HG03064 (cell line): ENCODE measurements at regions not wholly inside any gene's neighbourhood (a gene's known extent, or its start where the extent isn't known, plus 50 kb on each side); places are given as distances from the start of the nearest gene placed in this dataset.
"Not testable (repeated sequence)": the region's sequence is repeated elsewhere in the genome, so short reads cannot be mapped to it uniquely, and the experiment has no call there.

Experiments used
- ATAC-seq: cut with Tn5 transposase; IDR thresholded peaks from one replicate; pipeline ENCODE4 v1.9.1; 2021; ENCODE audit warnings: low read depth; ENCODE audit not compliant: unreplicated experiment

GRCh38 chr6:141528596-141528995, 604.1 kb upstream of the GJE1 start:
- ATAC-seq, result no peak

DNA sequence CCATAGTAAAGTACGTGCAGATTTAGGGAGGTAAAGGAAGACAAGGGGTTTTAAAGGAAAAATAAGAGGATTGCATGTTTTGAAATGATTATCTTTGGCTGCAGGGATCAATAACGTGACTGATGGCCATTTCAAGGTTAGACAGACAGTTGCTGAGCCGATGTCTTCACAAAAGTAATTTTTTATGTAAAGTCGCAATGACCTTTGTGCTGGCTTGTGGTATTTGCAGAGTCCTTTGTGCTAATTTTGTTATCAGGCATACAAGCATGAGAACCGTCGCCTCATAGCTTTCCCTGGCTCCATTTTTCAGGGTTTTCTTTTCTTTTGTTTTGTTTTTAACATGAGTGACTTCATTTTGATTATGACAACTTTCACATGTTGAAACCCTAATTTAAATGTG, 605.7 kb upstream of the GJE1 start:
- no peak for ATAC-seq

DNA sequence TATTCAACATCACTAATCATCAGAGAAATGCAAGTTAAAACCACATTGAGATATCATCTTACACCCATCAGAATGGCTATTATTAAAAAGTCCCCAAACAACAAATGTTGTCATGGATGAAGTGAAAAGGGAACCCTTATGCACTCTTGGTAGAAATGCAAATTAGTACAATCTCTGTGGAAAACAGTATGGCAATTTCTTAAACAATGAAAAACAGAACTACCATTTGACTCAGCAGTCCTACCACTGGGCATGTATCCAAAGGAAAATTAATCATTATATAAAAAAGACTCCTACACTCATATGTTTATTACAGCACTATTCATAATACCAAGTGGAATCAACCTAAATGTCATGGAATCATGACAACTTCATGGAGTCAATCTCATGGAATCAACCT, 611.3 kb upstream of the GJE1 start:
- no peak for ATAC-seq

DNA sequence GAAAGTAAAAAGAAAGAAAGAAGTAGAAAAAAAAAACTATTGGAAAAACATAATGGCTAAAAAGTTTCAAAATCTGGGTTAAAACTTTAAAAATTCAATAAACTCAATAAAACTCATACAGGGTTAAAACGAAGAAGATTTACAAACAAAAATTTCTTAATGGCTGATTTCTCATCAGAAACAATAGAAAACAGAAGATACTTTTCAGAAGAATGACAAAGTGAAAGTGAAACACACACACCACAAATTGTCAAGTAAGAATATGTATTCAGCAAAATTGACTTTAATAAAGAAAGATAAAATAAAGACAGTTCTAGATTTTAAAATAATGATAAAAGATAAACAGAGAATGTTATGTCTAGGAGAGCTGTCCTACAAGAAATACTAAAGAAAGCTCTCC, 618.9 kb upstream of the GJE1 start:
- ATAC-seq, result no peak

DNA sequence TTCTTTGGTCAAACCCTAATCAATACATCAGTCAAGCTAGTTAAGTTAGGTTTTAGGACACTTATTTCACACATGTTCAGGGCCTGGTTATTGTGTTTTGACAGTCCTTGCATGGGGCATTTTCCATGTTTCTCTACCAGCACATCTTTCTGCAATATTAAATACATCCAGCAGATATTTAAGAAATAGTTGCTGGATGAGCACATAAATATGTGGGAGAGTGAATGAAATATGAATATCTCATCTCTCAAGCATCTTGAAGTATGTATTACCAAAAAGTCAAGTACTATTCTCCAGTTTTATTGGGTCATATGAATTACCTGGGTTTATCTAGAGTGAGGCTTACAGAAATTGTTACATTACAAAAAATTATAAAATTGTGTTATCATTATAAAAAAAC, 621.9 kb upstream of the GJE1 start:
- ATAC-seq, result no peak

DNA sequence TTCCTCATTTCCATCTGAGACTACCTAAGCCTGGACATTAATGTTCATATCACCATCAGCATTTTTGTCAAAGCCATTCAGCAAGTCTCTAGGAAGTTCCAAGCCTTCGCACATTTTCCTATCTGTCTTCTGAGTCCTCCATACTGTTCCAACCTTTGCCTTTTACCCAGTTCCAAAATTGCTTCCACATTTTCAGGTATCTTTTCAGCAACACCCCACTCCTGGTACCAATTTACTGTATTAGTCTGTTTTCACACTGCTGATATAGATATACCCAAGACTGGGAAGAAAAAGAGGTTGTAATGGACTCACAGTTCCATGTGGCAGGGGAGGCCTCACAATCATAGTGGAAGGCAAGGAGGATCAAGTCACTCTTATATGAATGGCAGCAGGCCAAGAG, 626.7 kb upstream of the GJE1 start:
- ATAC-seq, result not testable (repeated sequence)

GRCh38 chr6:141504318-141504717, 628.4 kb upstream of the GJE1 start:
- not testable (repeated sequence) for ATAC-seq

DNA sequence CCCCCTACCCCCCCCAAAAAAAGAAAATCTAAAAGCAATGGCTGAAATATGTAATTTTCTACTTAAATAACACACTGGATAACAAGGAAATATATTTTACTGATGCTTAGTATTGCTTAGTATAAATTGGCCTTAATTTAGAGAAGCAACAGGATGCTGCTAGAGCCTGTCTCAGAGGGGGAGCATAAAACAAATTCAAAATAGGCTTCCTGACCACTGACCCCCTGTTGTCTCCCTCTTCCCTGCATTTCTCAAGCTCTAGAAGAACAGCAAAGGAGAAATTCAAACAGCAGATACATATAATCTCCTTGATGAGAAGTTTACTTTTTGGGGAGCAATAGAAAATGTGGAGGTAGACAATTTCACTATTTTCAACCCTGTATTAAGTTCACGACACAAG, 631.1 kb upstream of the GJE1 start:
- ATAC-seq, result no peak

DNA sequence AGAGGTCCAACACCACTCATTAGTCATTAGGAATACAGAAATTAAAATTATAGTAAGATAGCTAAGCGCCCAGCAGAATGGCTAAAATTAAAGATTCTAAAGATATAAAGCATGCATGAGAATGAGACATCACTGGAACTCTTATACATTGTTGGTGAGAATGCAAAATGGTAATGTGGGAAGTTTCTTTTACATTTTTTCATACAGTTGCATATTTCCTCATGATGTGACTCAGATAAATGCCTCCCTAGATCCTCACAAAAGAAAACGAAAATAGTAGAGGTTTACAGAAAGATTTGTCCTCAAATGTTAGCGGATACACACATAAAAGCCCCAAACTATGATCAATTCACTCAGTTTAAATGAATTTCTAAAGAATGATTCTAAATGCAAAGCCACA, 633.7 kb upstream of the GJE1 start:
- ATAC-seq, result no peak

GRCh38 chr6:141492521-141493284, 640.0 kb upstream of the GJE1 start:
- no peak for ATAC-seq

DNA sequence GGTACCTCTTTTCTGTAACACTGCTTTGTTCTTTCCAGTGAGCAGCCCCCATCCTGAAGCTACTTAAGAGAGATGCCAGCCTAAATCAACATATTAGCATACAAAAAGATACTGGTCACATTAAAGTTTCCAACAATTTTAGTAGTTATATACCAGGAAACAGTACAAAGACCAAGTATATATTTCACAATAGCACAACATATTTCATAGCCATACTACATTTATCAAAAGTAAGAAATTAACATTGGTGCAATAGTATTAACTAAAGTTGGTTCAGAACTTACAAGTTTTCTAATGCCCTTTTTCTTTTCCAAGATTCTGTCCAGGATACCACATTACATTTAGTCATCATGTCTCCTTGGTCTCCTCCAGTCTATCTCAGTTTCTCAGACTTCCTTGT, 641.0 kb upstream of the GJE1 start:
- no peak for ATAC-seq

DNA sequence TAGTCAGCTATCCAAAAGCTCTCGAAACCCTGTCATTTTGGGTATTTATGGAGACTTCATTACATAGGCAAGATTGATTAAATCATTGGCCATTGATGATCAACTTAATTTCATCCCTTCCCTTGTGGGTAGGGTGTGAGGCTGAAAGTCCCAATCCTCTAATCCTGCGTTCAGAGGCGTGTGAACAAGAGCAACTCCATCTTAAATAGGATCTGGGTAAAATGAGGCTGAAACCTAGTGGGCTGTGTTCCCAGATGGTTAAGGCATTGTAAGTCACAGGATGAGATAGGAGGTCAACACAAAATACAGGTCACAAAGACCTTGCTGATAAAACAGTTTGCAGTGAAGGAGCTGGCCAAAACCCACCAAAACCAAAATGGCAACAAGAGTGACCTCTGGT, 641.7 kb upstream of the GJE1 start:
- ATAC-seq, result no peak

DNA sequence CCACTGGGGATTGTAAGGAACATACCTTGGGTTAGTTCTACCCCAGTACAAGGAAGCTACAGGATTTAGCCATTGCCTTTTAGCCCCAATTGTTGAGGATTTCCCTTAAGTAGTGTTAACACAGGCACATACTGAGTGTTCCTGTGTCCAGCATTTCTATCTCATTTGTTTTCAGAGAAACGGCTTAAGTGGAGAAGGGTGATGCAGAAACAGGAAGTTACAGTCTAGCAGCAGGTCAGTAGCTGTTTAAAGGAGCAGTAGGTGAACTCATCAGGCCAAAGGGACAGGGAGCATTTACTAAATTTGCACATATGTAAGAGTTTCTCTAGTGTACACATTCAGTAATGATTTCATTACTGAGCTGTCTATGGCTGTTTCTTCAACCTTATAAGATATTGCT, 644.2 kb upstream of the GJE1 start:
- peak; percentile 39 for ATAC-seq

DNA sequence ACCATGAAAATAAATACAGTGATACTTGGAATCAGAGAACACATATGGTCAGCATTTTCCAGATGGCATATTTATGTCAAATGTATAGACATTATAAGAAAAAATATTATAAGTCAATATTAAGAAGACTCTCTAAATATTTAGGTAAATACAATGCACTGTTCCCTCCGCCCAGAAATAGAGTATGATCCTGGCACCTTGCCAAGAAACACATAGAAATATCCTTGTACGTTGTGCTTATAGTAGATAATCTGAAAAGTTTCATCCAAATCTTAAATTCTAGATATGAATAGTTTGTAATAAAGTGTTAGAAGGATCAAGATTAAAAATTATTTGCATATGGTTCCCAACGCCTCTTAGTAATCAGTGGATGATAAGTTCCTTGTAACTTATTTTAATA, 645.8 kb upstream of the GJE1 start:
- no peak for ATAC-seq

GRCh38 chr6:141484711-141485110, 648.0 kb upstream of the GJE1 start:
- ATAC-seq, result peak; percentile 74

GRCh38 chr6:141483598-141484061, 649.1 kb upstream of the GJE1 start:
- peak; percentile 87 for ATAC-seq

DNA sequence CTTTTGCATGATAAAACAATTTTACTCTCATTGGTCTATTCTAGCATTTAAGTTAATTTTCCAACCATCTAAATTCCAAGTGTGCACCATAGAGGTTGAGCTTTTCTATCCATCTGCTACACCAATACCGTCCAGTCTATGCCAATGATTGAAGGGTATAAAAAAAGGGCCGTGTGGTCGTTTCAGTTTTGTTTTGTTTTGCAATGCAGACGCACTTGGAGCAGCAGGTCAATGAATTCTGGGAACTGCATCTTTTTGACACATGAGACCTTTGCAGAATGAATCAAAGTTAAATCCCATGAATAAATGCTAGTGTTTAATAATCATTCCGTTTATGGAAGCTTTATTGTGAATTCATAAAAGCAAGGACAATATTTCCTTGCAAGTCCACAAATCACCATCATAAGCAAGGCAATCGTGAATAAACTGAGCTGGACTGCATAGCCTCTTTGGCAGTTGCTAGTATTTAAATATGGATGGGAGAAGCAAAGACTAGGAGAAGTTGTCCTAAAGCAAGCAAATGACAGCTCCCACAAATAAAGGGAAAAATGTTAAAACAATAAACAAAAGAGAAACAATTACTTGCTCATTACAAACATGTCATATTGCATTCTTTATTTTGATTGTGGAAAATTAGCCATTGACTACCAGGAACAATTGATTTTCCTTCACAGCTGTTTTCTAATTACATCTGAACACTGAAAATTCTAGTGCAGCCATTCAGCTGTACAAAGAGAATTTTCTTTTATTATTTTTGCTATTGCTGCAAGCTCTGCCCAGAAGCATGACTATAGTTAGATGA, 649.7 kb upstream of the GJE1 start:
- ATAC-seq, result peak; percentile 3

- ATAC-seq, result no peak
These were observed 657.5 kb upstream of the GJE1 start for GRCh38 chr6:141475259-141475658.

GRCh38 chr6:141472162-141472928, 660.4 kb upstream of the GJE1 start:
- no peak for ATAC-seq

- ATAC-seq, result no peak
These were observed 661.9 kb upstream of the GJE1 start for GRCh38 chr6:141470810-141471209.

DNA sequence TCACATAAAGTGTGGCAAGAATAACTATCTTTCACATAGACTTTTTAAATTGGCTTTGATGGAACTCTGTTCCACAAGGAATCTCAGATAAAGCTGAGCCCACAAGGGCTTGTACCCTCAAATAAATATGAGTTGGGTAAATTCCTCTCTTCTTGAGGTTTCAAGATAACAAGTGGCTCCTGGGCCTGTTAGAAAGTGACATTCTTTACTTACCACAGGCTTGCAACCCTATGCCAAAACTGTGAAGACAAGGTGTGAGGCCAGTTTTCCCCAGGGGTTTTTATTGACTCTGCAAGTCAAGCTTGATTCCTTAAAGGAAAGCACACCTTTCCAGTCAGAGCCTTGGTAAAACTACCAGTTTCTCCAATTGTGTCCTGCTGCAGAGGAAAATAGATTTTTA, 664.8 kb upstream of the GJE1 start:
- ATAC-seq, result no peak
